OCI-LY1 (cell line): ENCODE measurements at regions not wholly inside any gene's neighbourhood (a gene's known extent, or its start where the extent isn't known, plus 50 kb on each side); places are given as distances from the start of the nearest gene placed in this dataset.

ENCODE experiments used
- H2AFZ ChIP-seq: fragments of 200-600 bp; sonication (generic), shearing (Covaris generic); 2 replicates; pipeline ENCODE4 v1.6.0; 2014; ENCODE audit warnings: antibody characterized with exemption, mild to moderate bottlenecking, low read length
- H3F3A ChIP-seq: fragments of 200-600 bp; sonication (generic), shearing (Covaris generic); 2 replicates; pipeline ENCODE4 v1.6.0; 2014; ENCODE audit warnings: mild to moderate bottlenecking, antibody characterized with exemption, low read length, moderate library complexity; ENCODE audit not compliant: insufficient read depth
- H3K27ac ChIP-seq: fragments of 200-600 bp; sonication (generic); 2 replicates; pipeline ENCODE4 v1.5.1; 2014; ENCODE audit warnings: low read length, mixed run types, mild to moderate bottlenecking, low read depth; ENCODE audit not compliant: poor library complexity, severe bottlenecking
- H3K27me3 ChIP-seq: fragments of 200-600 bp; sonication (generic); 2 replicates; pipeline ENCODE4 v1.6.0; 2014; ENCODE audit warnings: antibody characterized with exemption, mild to moderate bottlenecking, low read length, moderate library complexity; ENCODE audit not compliant: insufficient read depth
- H3K36me3 ChIP-seq: fragments of 200-600 bp; sonication (generic); 2 replicates; pipeline ENCODE4 v1.6.1; 2014; ENCODE audit warnings: mild to moderate bottlenecking, antibody characterized with exemption, low read length, moderate library complexity, mixed read lengths; ENCODE audit not compliant: insufficient read depth
- H3K4me1 ChIP-seq: fragments of 200-600 bp; sonication (generic); 2 replicates; pipeline ENCODE4 v1.5.1; 2014; ENCODE audit warnings: mild to moderate bottlenecking, low read length, moderate library complexity; ENCODE audit not compliant: insufficient read depth, severe bottlenecking
- H3K4me2 ChIP-seq: fragments of 200-600 bp; sonication (generic), shearing (Covaris generic); 2 replicates; pipeline ENCODE4 v1.6.1; 2014; ENCODE audit warnings: low read length
- H3K4me3 ChIP-seq: fragments of 200-600 bp; sonication (generic); 2 replicates; pipeline ENCODE4 v1.5.1; 2014; ENCODE audit warnings: low read length, low read depth, mild to moderate bottlenecking, mixed read lengths; ENCODE audit not compliant: poor library complexity, severe bottlenecking
- H3K79me2 ChIP-seq: fragments of 200-600 bp; shearing (Covaris generic); 2 replicates; pipeline ENCODE4 v1.6.1; 2016; ENCODE audit warnings: mixed run types, low read length, mixed read lengths; ENCODE audit not compliant: insufficient read depth
- H3K9ac ChIP-seq: fragments of 200-600 bp; sonication (generic), shearing (Covaris generic); 2 replicates; pipeline ENCODE4 v1.6.1; 2014; ENCODE audit warnings: mild to moderate bottlenecking, low read length, mixed read lengths
- H3K9me2 ChIP-seq: fragments of 200-600 bp; sonication (generic), shearing (Covaris generic); 2 replicates; pipeline ENCODE4 v1.6.1; 2014; ENCODE audit warnings: low read depth, mild to moderate bottlenecking, low read length, mixed read lengths
- H3K9me3 ChIP-seq: fragments of 200-600 bp; shearing (Covaris generic); 2 replicates; pipeline ENCODE4 v1.6.1; 2014; ENCODE audit warnings: low read length, mixed read lengths
- H4K20me1 ChIP-seq: fragments of 200-600 bp; sonication (generic), shearing (Covaris generic); 2 replicates; pipeline ENCODE4 v1.6.0; 2016; ENCODE audit warnings: mild to moderate bottlenecking, low read length; ENCODE audit not compliant: insufficient read depth
- EZH2 ChIP-seq: fragments of 200-600 bp; sonication (generic), shearing (Covaris generic); IDR thresholded peaks from 2 replicates; pipeline ENCODE4 v1.8.0; 2017; ENCODE audit warnings: borderline replicate concordance, mixed run types, mild to moderate bottlenecking, antibody characterized with exemption, low read length, moderate library complexity, mixed read lengths
- TF ChIP-seq, protein P1 (sequence below): fragments of 200-600 bp; sonication (generic), shearing (Covaris generic); IDR thresholded peaks from 2 replicates; pipeline ENCODE4 v1.5.1; 2017; ENCODE audit warnings: mild to moderate bottlenecking, antibody characterized with exemption, low read length, moderate library complexity, mixed read lengths

DNA sequence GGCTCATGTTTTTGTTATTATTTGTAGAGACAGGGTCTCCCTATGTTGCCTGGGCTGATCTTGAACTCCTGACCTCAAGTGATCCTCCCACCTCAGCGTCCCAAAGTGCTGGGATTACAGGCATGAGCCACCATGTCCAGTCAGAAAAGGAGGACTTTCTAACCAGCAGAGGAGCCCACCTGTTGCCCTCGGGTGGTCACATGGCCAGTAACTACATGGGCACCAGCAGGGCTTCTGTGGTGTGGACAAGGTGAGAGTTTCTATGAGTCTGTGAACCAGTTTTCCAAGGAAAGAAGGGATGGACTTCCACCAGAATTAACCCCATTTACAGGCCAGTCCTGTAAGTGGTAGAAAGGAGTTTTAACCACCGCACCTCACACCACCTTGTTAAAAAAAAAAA, 125.4 kb downstream of the RIN2 start:
- Histone ChIP-seq H2AFZ (no peak overlapping the region), H3K27ac (no peak overlapping the region), H4K20me1 (no peaks in the 10 kb centered on the region), H3K36me3 (no peaks in the 10 kb centered on the region), H3K4me3 (no peak overlapping the region), H3K4me1 (no peaks in the 10 kb centered on the region), H3K9ac (no peak overlapping the region), H3K9me2 (no peaks in the 10 kb centered on the region), H3K79me2 (no peaks in the 10 kb centered on the region), H3F3A (no peaks in the 10 kb centered on the region), H3K27me3 (no peaks in the 10 kb centered on the region), H3K4me2 (no peak overlapping the region), H3K9me3 (no peaks in the 10 kb centered on the region)
- TF ChIP-seq EZH2, result no peak
- TF ChIP-seq, protein P1, sequence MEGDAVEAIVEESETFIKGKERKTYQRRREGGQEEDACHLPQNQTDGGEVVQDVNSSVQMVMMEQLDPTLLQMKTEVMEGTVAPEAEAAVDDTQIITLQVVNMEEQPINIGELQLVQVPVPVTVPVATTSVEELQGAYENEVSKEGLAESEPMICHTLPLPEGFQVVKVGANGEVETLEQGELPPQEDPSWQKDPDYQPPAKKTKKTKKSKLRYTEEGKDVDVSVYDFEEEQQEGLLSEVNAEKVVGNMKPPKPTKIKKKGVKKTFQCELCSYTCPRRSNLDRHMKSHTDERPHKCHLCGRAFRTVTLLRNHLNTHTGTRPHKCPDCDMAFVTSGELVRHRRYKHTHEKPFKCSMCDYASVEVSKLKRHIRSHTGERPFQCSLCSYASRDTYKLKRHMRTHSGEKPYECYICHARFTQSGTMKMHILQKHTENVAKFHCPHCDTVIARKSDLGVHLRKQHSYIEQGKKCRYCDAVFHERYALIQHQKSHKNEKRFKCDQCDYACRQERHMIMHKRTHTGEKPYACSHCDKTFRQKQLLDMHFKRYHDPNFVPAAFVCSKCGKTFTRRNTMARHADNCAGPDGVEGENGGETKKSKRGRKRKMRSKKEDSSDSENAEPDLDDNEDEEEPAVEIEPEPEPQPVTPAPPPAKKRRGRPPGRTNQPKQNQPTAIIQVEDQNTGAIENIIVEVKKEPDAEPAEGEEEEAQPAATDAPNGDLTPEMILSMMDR, result no peak

- no peaks in the 10 kb centered on the region for H3K9me2 ChIP-seq
- no peak overlapping the region for H3K4me3 ChIP-seq
- no peak overlapping the region for H3K4me2 ChIP-seq
- H3K9me3 ChIP-seq, result no peaks in the 10 kb centered on the region
- H3K79me2 ChIP-seq, result no peaks in the 10 kb centered on the region
- no peak overlapping the region for H3K27ac ChIP-seq
- H4K20me1 ChIP-seq, result no peaks in the 10 kb centered on the region
- H3K4me1 ChIP-seq, result no peaks in the 10 kb centered on the region
- no peak overlapping the region for H2AFZ ChIP-seq
- H3K9ac ChIP-seq, result no peak overlapping the region
- TF ChIP-seq, protein P1, result no peak
- TF ChIP-seq EZH2, result no peak
- H3K27me3 ChIP-seq, result no peaks in the 10 kb centered on the region
- no peaks in the 10 kb centered on the region for H3K36me3 ChIP-seq
- H3F3A ChIP-seq, result no peaks in the 10 kb centered on the region
These were observed 127.5 kb downstream of the RIN2 start for GRCh38 chr20:19885594-19885938.

GRCh38 chr20:19885939-19886660, 128.0 kb downstream of the RIN2 start:
- H3K79me2 ChIP-seq, result no peaks in the 10 kb centered on the region
- no peaks in the 10 kb centered on the region for H3K9me3 ChIP-seq
- no peak overlapping the region for H3K4me2 ChIP-seq
- no peaks in the 10 kb centered on the region for H3F3A ChIP-seq
- H4K20me1 ChIP-seq, result no peaks in the 10 kb centered on the region
- H3K4me1 ChIP-seq, result no peaks in the 10 kb centered on the region
- H3K9ac ChIP-seq, result no peak overlapping the region
- H3K9me2 ChIP-seq, result no peaks in the 10 kb centered on the region
- no peak overlapping the region for H3K4me3 ChIP-seq
- TF ChIP-seq, protein P1, result no peak
- no peak for TF ChIP-seq EZH2
- no peak overlapping the region for H3K27ac ChIP-seq
- H3K36me3 ChIP-seq, result no peaks in the 10 kb centered on the region
- H2AFZ ChIP-seq, result no peak overlapping the region
- H3K27me3 ChIP-seq, result no peaks in the 10 kb centered on the region
